GM12878 (cell line): ENCODE measurements at regions not wholly inside any gene's neighbourhood (a gene's known extent, or its start where the extent isn't known, plus 50 kb on each side); places are given as distances from the start of the nearest gene placed in this dataset.

Experiments
- ATAC-seq: fragments of 200-7000 bp; cut with Tn5 transposase; 3 replicates; pipeline ENCODE4 v1.9.1; 2020; ENCODE audit warnings: mild to moderate bottlenecking, moderate library complexity
- BruUV-seq: library from RNA; stranded (reverse); fragments of 400-500 nt; replicated peaks from 2 replicates; lab custom pipeline; 2021; lab: Mats Ljungman, UMichigan
- CTCF ChIA-PET: fragments of 300-600 bp; sonication (Branson Sonifier 250); formaldehyde crosslinking; extraction: SDS; loops from one replicate; lab custom pipeline; 2021; ENCODE audit warnings: inconsistent platforms; lab: Yijun Ruan, JAX
- POLR2A ChIA-PET: fragments of 350-600 bp; formaldehyde crosslinking; extraction: SDS; loops from one replicate; lab custom pipeline; 2021; ENCODE audit warnings: inconsistent platforms; lab: Charles Lee
- RAD21 ChIA-PET: fragments of 300-600 bp; sonication (Branson Sonifier 250); formaldehyde crosslinking; loops from one replicate; lab custom pipeline; 2023; ENCODE audit warnings: antibody characterized with exemption; ENCODE audit not compliant: unreplicated experiment; lab: Charles Lee
- SMC1A ChIA-PET: fragments of 300-600 bp; sonication (Branson Sonifier 250); formaldehyde crosslinking; loops from one replicate; lab custom pipeline; 2023; ENCODE audit not compliant: unreplicated experiment, uncharacterized antibody; lab: Charles Lee
- DNase-seq: peaks from one replicate; pipeline ENCODE4 v3.0.0-alpha.2; 2011; ENCODE audit warnings: low read depth, low spot score
- FAIRE-seq: peaks from 3 replicates; lab custom pipeline; 2011; peaks lifted over from hg19 to GRCh38; lab: Jason Lieb, UNC
- H2AFZ ChIP-seq: 2 replicates; pipeline ENCODE4 v1.6.0; 2011; ENCODE audit warnings: low read depth, low read length, control low read depth; ENCODE audit not compliant: control insufficient read depth
- H3K27ac ChIP-seq: 2 replicates; pipeline ENCODE4 v1.5.1; 2011; ENCODE audit warnings: control low read depth; ENCODE audit not compliant: control insufficient read depth, insufficient read depth
- H3K27me3 ChIP-seq, 2 experiments: replicated peaks in 1 of 2; 2 replicates each; pipeline versions ENCODE4 v1.6.0 to v1.6.1; 2011; ENCODE audit warnings: low read length in 1 of 2; ENCODE audit not compliant: control insufficient read depth in 2 of 2, insufficient read depth in 2 of 2
- H3K36me3 ChIP-seq, 2 experiments: 2 replicates each; pipeline ENCODE4 v1.5.1; 2011; ENCODE audit warnings: low read length in 1 of 2; ENCODE audit not compliant: control insufficient read depth in 2 of 2, insufficient read depth in 2 of 2
- H3K4me1 ChIP-seq: 2 replicates; pipeline ENCODE4 v1.6.1; 2011; ENCODE audit warnings: mild to moderate bottlenecking, low read length, moderate library complexity, mixed read lengths; ENCODE audit not compliant: control insufficient read depth, insufficient read depth
- H3K4me2 ChIP-seq: 2 replicates; pipeline ENCODE4 v1.6.0; 2011; ENCODE audit warnings: control low read depth; ENCODE audit not compliant: control insufficient read depth, insufficient read depth
- H3K4me3 ChIP-seq: fragments of 200-600 bp; sonication (generic); 2 replicates; pipeline ENCODE4 v1.5.1; 2016
- H3K79me2 ChIP-seq: 2 replicates; pipeline ENCODE4 v1.6.0; 2011; ENCODE audit warnings: low read length; ENCODE audit not compliant: control insufficient read depth, insufficient read depth
- H3K9ac ChIP-seq: 2 replicates; pipeline ENCODE4 v1.8.0; 2011; ENCODE audit warnings: low read length, control low read depth, mixed read lengths; ENCODE audit not compliant: control insufficient read depth, insufficient read depth
- H3K9me3 ChIP-seq: replicated peaks from 3 replicates; pipeline ENCODE4 v1.5.1; 2011; ENCODE audit warnings: mild to moderate bottlenecking, low read length; ENCODE audit not compliant: control insufficient read depth, insufficient read depth
- H4K20me1 ChIP-seq: 2 replicates; pipeline ENCODE4 v1.6.0; 2011; ENCODE audit not compliant: control insufficient read depth, insufficient read depth
- BCL11A ChIP-seq: IDR thresholded peaks from 2 replicates; pipeline ENCODE4 v1.6.1; 2011; ENCODE audit warnings: low read depth, low read length
- IKZF1 ChIP-seq: fragments of 450-650 bp; conservative IDR thresholded peaks from 2 replicates; pipeline ENCODE4 v1.6.1; 2017; ENCODE audit warnings: antibody characterized with exemption, mild to moderate bottlenecking
- KDM1A ChIP-seq: fragments of 200-600 bp; sonication (generic); IDR thresholded peaks from 2 replicates; pipeline ENCODE4 v1.6.1; 2016; ENCODE audit warnings: borderline replicate concordance
- MEF2A ChIP-seq: IDR thresholded peaks from 2 replicates; pipeline ENCODE4 v1.6.1; 2011; ENCODE audit warnings: low read depth, mild to moderate bottlenecking, low read length, moderate library complexity; ENCODE audit not compliant: insufficient read depth
- MTA3 ChIP-seq: IDR thresholded peaks from 2 replicates; pipeline ENCODE4 v1.6.1; 2012; ENCODE audit warnings: low read length, inconsistent platforms, borderline replicate concordance
- MYB ChIP-seq: fragments of 150-350 bp; IDR thresholded peaks from 2 replicates; pipeline ENCODE4 v1.6.1; 2014; ENCODE audit warnings: mild to moderate bottlenecking, low read depth, low read length, borderline replicate concordance
- RCOR1 ChIP-seq: conservative IDR thresholded peaks from 2 replicates; pipeline ENCODE4 v1.6.1; 2012; ENCODE audit warnings: low read depth, low read length, improper control_type of control experiment
- SREBF1 ChIP-seq: IDR thresholded peaks from 2 replicates; pipeline ENCODE4 v1.6.1; 2012; ENCODE audit warnings: mild to moderate bottlenecking, low read length
- STAT3 ChIP-seq: IDR thresholded peaks from 2 replicates; pipeline ENCODE4 v1.6.1; 2011; ENCODE audit warnings: low read depth, low read length, improper control_type of control experiment
- WGBS: methylation state at CpG from one replicate; pipeline ENCODE4 v1.1.6; 2016; ENCODE audit warnings: low lambda C conversion rate; ENCODE audit not compliant: insufficient replicate concordance, insufficient coverage; ENCODE audit errors: missing lambda C conversion rate; 5-methylcytosine and 5-hydroxymethylcytosine counted together
- in situ Hi-C: fragments of 300-500 bp; cut with MboI; formaldehyde crosslinking; loops from 9 replicates; pipeline ENCODE4 v1.14.3; 2018; ENCODE audit warnings: mixed read lengths
- intact Hi-C: fragments of 100-400 bp; cut with micrococcal nuclease; formaldehyde crosslinking; loops from one replicate; pipeline ENCODE4 v1.14.2; 2022; ENCODE audit not compliant: unreplicated experiment

DNA sequence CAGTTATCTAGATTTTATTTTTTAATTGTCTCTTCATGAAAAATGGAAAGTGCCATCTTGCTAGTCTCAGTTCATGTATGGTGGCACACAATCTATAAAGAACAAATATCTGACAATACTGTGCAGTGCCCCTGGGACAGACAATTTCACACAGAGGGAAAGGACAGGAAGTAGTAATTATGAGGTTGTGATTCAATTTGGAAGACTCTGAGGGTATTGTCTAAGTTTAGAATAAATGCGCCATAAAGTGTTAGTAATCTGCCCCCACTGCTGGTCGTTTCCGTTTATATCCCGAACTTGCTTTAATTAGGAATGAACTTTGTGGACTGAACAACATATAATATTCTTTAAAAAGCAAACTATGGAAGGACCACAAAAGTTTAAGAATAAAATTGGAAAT, 196.4 kb upstream of the SLC24A5 start:
- ChIA-PET POLR2A (no interaction called here), CTCF (no interaction called here), RAD21 (no interaction called here), SMC1A (no interaction called here)
- no peak overlapping the region for H3K27ac ChIP-seq
- no peak overlapping the region for H3K9ac ChIP-seq
- WGBS: 40% methylated on average over 4 of the region's 4 CpGs
- H4K20me1 ChIP-seq: no peaks in the 10 kb centered on the region
- no peak for TF ChIP-seq MEF2A
- no peak for TF ChIP-seq RCOR1
- TF ChIP-seq STAT3: no peak
- TF ChIP-seq MYB: no peak
- TF ChIP-seq SREBF1: no peak
- no peak for TF ChIP-seq BCL11A
- TF ChIP-seq MTA3: no peak
- no peak for TF ChIP-seq IKZF1
- H3K4me3 ChIP-seq: no peak overlapping the region
- DNase-seq: no peak
- in situ Hi-C loops: no loop called here
- no peaks in the 10 kb centered on the region for H3K4me1 ChIP-seq
- no TSS peak for BruUV-seq
- intact Hi-C loops: no loop called here
- no peak overlapping the region for H3K4me2 ChIP-seq
- no peaks in the 10 kb centered on the region for H3K27me3 ChIP-seq
- no peak overlapping the region for H2AFZ ChIP-seq
- H3K36me3 ChIP-seq: no peaks in the 10 kb centered on the region
- FAIRE-seq: no peak
- no peaks in the 10 kb centered on the region for H3K79me2 ChIP-seq
- ATAC-seq: no peak
- H3K9me3 ChIP-seq: no peaks in the 10 kb centered on the region

- DNase-seq (no peak), FAIRE-seq (no peak), ATAC-seq (no peak)
- H3K79me2 ChIP-seq: no peaks in the 10 kb centered on the region
- in situ Hi-C loops (no loop called here), intact Hi-C loops (no loop called here)
- no peak overlapping the region for H2AFZ ChIP-seq
- no peak overlapping the region for H3K9ac ChIP-seq
- ChIA-PET RAD21 (no interaction called here), POLR2A (no interaction called here), CTCF (no interaction called here), SMC1A (no interaction called here)
- H4K20me1 ChIP-seq: no peaks in the 10 kb centered on the region
- H3K4me2 ChIP-seq: no peak overlapping the region
- TF ChIP-seq KDM1A: no peak
- H3K4me3 ChIP-seq: no peak overlapping the region
- WGBS: 31% methylated on average over 6 of the region's 6 CpGs
- no TSS peak for BruUV-seq
- H3K9me3 ChIP-seq: no peaks in the 10 kb centered on the region
- no peaks in the 10 kb centered on the region for H3K4me1 ChIP-seq
- no peaks in the 10 kb centered on the region for H3K36me3 ChIP-seq
- H3K27me3 ChIP-seq: no peaks in the 10 kb centered on the region
- no peak overlapping the region for H3K27ac ChIP-seq
Measured at GRCh38 chr15:47929138-47929803, 191.5 kb upstream of the SLC24A5 start.
